ENCODE measurements at regions not wholly inside any gene's neighbourhood (a gene's known extent, or its start where the extent isn't known, plus 50 kb on each side); places are given as distances from the start of the nearest gene placed in this dataset.

GRCh38 chr14:41488401-41488800, 118.3 kb upstream of the LRFN5 start:
- TF ChIP-seq POLR2AphosphoS5 (IDR thresholded peaks at IDR 0.05; ENCODE audit: borderline replicate concordance, low read depth, low read length) (no peak), EZH2 (IDR thresholded peaks at IDR 0.05) (no peak)
